IMR-90 (cell line): ENCODE measurements at regions not wholly inside any gene's neighbourhood (a gene's known extent, or its start where the extent isn't known, plus 50 kb on each side); places are given as distances from the start of the nearest gene placed in this dataset.

Source experiments
- ATAC-seq: fragments of 200-7000 bp; cut with Tn5 transposase; 2 replicates; pipeline ENCODE4 v1.9.1; 2020; ENCODE audit warnings: low read depth, mild to moderate bottlenecking, moderate library complexity
- BruUV-seq: library from RNA; stranded (reverse); fragments of 400-500 nt; replicated peaks from 2 replicates; lab custom pipeline; 2021; lab: Mats Ljungman, UMichigan
- CTCF ChIA-PET: fragments of 300-600 bp; formaldehyde crosslinking; extraction: SDS; loops from one replicate; lab custom pipeline; 2021; ENCODE audit warnings: antibody characterized with exemption; lab: Yijun Ruan, JAX
- POLR2A ChIA-PET: fragments of 300-600 bp; sonication (Branson Sonifier 250); formaldehyde crosslinking; loops from one replicate; lab custom pipeline; 2022; ENCODE audit warnings: antibody characterized with exemption; ENCODE audit not compliant: unreplicated experiment; lab: Charles Lee
- DNase-seq: peaks from one replicate; pipeline ENCODE4 v3.0.0; 2013
- H2AFZ ChIP-seq: replicated peaks from 2 replicates; pipeline ENCODE3; 2013; ENCODE audit warnings: low read length, mild to moderate bottlenecking; ENCODE audit not compliant: poor library complexity
- H2AK5ac ChIP-seq: 2 replicates; pipeline ENCODE4 v1.6.1; 2013; ENCODE audit warnings: low read depth, low read length, inconsistent platforms
- H2AK9ac ChIP-seq: replicated peaks from 2 replicates; pipeline ENCODE3; 2013; ENCODE audit warnings: mild to moderate bottlenecking, low read depth, low read length, moderate library complexity; ENCODE audit not compliant: poor library complexity
- H2BK120ac ChIP-seq: 2 replicates; pipeline ENCODE4 v1.6.1; 2013; ENCODE audit warnings: low read depth, low read length, inconsistent platforms
- H2BK15ac ChIP-seq: 3 replicates; pipeline ENCODE4 v1.6.1; 2013; ENCODE audit warnings: low read depth, low read length, inconsistent platforms
- H2BK20ac ChIP-seq: 2 replicates; pipeline ENCODE4 v1.6.1; 2013; ENCODE audit warnings: low read depth, mild to moderate bottlenecking, inconsistent platforms, low read length, moderate library complexity
- H2BK5ac ChIP-seq: 2 replicates; pipeline ENCODE4 v1.6.1; 2013; ENCODE audit warnings: mild to moderate bottlenecking, low read depth, low read length, inconsistent platforms; ENCODE audit not compliant: poor library complexity, severe bottlenecking
- H3K14ac ChIP-seq: replicated peaks from 2 replicates; pipeline ENCODE4 v1.6.1; 2013; ENCODE audit warnings: low read depth, low read length, inconsistent platforms
- H3K18ac ChIP-seq: 2 replicates; pipeline ENCODE4 v1.6.1; 2013; ENCODE audit warnings: low read depth, low read length, control low read depth
- H3K23ac ChIP-seq: 2 replicates; pipeline ENCODE4 v1.6.1; 2013; ENCODE audit warnings: low read depth, low read length, inconsistent platforms
- H3K27ac ChIP-seq: 2 replicates; pipeline ENCODE4 v1.5.1; 2013; ENCODE audit warnings: mild to moderate bottlenecking, control low read depth, low read length; ENCODE audit not compliant: insufficient read depth
- H3K27me3 ChIP-seq: 2 replicates; pipeline ENCODE4 v1.6.1; 2013; ENCODE audit warnings: low read length; ENCODE audit not compliant: control insufficient read depth, insufficient read depth
- H3K36me3 ChIP-seq: 2 replicates; pipeline ENCODE4 v1.6.1; 2013; ENCODE audit warnings: low read length, mixed read lengths; ENCODE audit not compliant: control insufficient read depth, insufficient read depth
- H3K4ac ChIP-seq: 2 replicates; pipeline ENCODE4 v1.6.1; 2013; ENCODE audit warnings: low read depth, low read length, inconsistent platforms
- H3K4me1 ChIP-seq: 2 replicates; pipeline ENCODE4 v1.6.1; 2013; ENCODE audit warnings: low read length, mixed read lengths; ENCODE audit not compliant: control insufficient read depth, insufficient read depth
- H3K4me2 ChIP-seq: 2 replicates; pipeline ENCODE4 v1.6.1; 2013; ENCODE audit warnings: low read depth, mild to moderate bottlenecking, control low read depth, low read length, moderate library complexity
- H3K4me3 ChIP-seq: 2 replicates; pipeline ENCODE4 v1.5.1; 2013; ENCODE audit warnings: low read depth, mild to moderate bottlenecking, control low read depth, low read length, moderate library complexity; ENCODE audit not compliant: insufficient read depth
- H3K56ac ChIP-seq: 2 replicates; pipeline ENCODE4 v1.6.1; 2013; ENCODE audit warnings: low read length, inconsistent platforms; ENCODE audit not compliant: insufficient read depth; ENCODE audit errors: extremely low read depth
- H3K79me1 ChIP-seq, 2 experiments: 2 replicates each; pipeline ENCODE4 v1.6.1; 2013; ENCODE audit warnings: low read length in 2 of 2, inconsistent platforms in 1 of 2, low read depth in 1 of 2
- H3K9ac ChIP-seq: 2 replicates; pipeline ENCODE4 v1.6.1; 2013; ENCODE audit warnings: low read depth, low read length, control low read depth
- H3K9me1 ChIP-seq: 2 replicates; pipeline ENCODE4 v1.6.1; 2013; ENCODE audit warnings: low read length, inconsistent platforms; ENCODE audit not compliant: insufficient read depth
- H3K9me3 ChIP-seq: 2 replicates; pipeline ENCODE4 v1.6.1; 2013; ENCODE audit warnings: low read length; ENCODE audit not compliant: control insufficient read depth, insufficient read depth
- H4K20me1 ChIP-seq: 2 replicates; pipeline ENCODE4 v1.6.1; 2013; ENCODE audit warnings: low read length, inconsistent platforms; ENCODE audit not compliant: insufficient read depth
- H4K5ac ChIP-seq: 2 replicates; pipeline ENCODE4 v1.6.1; 2013; ENCODE audit warnings: mild to moderate bottlenecking, low read depth, low read length, control low read depth
- H4K8ac ChIP-seq, 2 experiments: 2 replicates each; pipeline ENCODE4 v1.6.1; 2013; ENCODE audit warnings: low read depth in 2 of 2, low read length in 2 of 2, control low read depth in 1 of 2, inconsistent platforms in 1 of 2
- H4K91ac ChIP-seq: 2 replicates; pipeline ENCODE4 v1.6.1; 2013; ENCODE audit warnings: low read depth, low read length, inconsistent platforms; ENCODE audit not compliant: insufficient read depth
- BHLHE40 ChIP-seq: fragments of 150-350 bp; IDR thresholded peaks from 2 replicates; pipeline ENCODE4 v1.6.1; 2016; ENCODE audit warnings: mild to moderate bottlenecking, low read depth, low read length
- CEBPB ChIP-seq: IDR thresholded peaks from 2 replicates; pipeline ENCODE4 v1.6.1; 2012; ENCODE audit warnings: low read depth, low read length, improper control_type of control experiment
- FOS ChIP-seq: fragments of 150-350 bp; IDR thresholded peaks from 2 replicates; pipeline ENCODE4 v1.6.1; 2016; ENCODE audit warnings: low read depth, low read length
- MAFK ChIP-seq: IDR thresholded peaks from 2 replicates; pipeline ENCODE4 v1.6.1; 2012; ENCODE audit warnings: low read depth, low read length, improper control_type of control experiment
- MAZ ChIP-seq: IDR thresholded peaks from 2 replicates; pipeline ENCODE4 v1.6.1; 2012; ENCODE audit warnings: low read depth, mild to moderate bottlenecking, low read length, improper control_type of control experiment, moderate library complexity, borderline replicate concordance
- MXI1 ChIP-seq: IDR thresholded peaks from 2 replicates; pipeline ENCODE4 v1.6.1; 2012; ENCODE audit warnings: low read depth, mild to moderate bottlenecking, low read length, moderate library complexity, borderline replicate concordance
- NFE2L2 ChIP-seq: fragments of 150-350 bp; IDR thresholded peaks from 2 replicates; pipeline ENCODE4 v1.6.1; 2016; ENCODE audit warnings: low read depth, mild to moderate bottlenecking, low read length
- POLR2A ChIP-seq: IDR thresholded peaks from 2 replicates; pipeline ENCODE4 v1.6.1; 2012; ENCODE audit warnings: mild to moderate bottlenecking, low read depth, low read length
- RAD21 ChIP-seq: IDR thresholded peaks from 2 replicates; pipeline ENCODE4 v1.6.1; 2012; ENCODE audit warnings: low read length, improper control_type of control experiment
- SMC3 ChIP-seq: fragments of 150-350 bp; IDR thresholded peaks from 2 replicates; pipeline ENCODE4 v1.6.1; 2016; ENCODE audit warnings: low read depth, mild to moderate bottlenecking, antibody characterized with exemption, low read length, moderate library complexity
- WGBS, 2 experiments: methylation state at CpG; one replicate each; pipeline versions ENCODE4 v1.1.5 to v1.1.7; 2013; ENCODE audit warnings: missing lambda C conversion rate in 2 of 2; ENCODE audit not compliant: insufficient read length in 1 of 2; ENCODE audit errors: extremely low coverage in 2 of 2; 5-methylcytosine and 5-hydroxymethylcytosine counted together
- dilution Hi-C: fragments of 300-500 bp; cut with HindIII; formaldehyde crosslinking; loops from one replicate; pipeline ENCODE4 v1.14.3; 2018; ENCODE audit warnings: low sequenced_read_pairs; ENCODE audit not compliant: unreplicated experiment
- in situ Hi-C: fragments of 300-500 bp; cut with MboI; formaldehyde crosslinking; loops from 3 replicates; pipeline ENCODE4 v1.14.3; 2019; ENCODE audit warnings: low sequenced_read_pairs, inconsistent platforms, mixed read lengths
- intact Hi-C: fragments of 100-400 bp; cut with micrococcal nuclease; formaldehyde crosslinking; loops from 2 replicates; pipeline ENCODE4 v1.10.0; 2022
- TF ChIP-seq, protein P1 (sequence below): conservative IDR thresholded peaks from 2 replicates; pipeline ENCODE4 v1.5.1; 2012; ENCODE audit warnings: mild to moderate bottlenecking, low read depth, low read length, improper control_type of control experiment

DNA sequence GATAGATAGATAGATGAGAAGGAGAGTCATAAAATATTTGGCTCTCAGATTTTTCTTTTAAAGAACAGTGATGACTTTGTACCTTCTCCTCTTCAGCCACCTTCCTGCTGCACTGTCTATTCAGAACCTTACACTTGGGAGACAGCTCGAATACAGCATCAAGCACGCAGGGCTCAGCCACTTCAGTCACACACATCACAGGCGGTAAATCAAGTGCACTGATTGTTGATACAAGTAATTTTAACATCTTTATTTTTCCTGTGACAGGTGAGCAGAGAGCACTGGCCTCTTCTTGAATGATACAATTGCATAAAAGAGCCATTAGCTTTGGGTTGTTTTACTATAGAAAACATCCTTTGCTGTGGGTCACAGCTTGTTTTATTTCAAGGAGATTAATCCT is 1118.5 kb upstream of the EYS start:
- no CpG with 5 or more reads among the region's 3 CpGs for WGBS, 2 experiments

More for the DNA sequence above, 1118.5 kb upstream of the EYS start:
- H3K36me3 ChIP-seq: no peaks in the 10 kb centered on the region
- dilution Hi-C loops: no loop called here
- H3K4me2 ChIP-seq: no peak overlapping the region
- no peak for DNase-seq
- no peak overlapping the region for H4K8ac ChIP-seq
- no peak overlapping the region for H2AK5ac ChIP-seq
- TF ChIP-seq BHLHE40 (no peak), SMC3 (no peak), MAFK (no peak), NFE2L2 (no peak), CEBPB (no peak), MAZ (no peak), RAD21 (no peak), MXI1 (no peak), POLR2A (no peak), FOS (no peak)
- TF ChIP-seq, protein P1, sequence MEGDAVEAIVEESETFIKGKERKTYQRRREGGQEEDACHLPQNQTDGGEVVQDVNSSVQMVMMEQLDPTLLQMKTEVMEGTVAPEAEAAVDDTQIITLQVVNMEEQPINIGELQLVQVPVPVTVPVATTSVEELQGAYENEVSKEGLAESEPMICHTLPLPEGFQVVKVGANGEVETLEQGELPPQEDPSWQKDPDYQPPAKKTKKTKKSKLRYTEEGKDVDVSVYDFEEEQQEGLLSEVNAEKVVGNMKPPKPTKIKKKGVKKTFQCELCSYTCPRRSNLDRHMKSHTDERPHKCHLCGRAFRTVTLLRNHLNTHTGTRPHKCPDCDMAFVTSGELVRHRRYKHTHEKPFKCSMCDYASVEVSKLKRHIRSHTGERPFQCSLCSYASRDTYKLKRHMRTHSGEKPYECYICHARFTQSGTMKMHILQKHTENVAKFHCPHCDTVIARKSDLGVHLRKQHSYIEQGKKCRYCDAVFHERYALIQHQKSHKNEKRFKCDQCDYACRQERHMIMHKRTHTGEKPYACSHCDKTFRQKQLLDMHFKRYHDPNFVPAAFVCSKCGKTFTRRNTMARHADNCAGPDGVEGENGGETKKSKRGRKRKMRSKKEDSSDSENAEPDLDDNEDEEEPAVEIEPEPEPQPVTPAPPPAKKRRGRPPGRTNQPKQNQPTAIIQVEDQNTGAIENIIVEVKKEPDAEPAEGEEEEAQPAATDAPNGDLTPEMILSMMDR: no peak
- no peak overlapping the region for H2AFZ ChIP-seq
- no peak overlapping the region for H3K23ac ChIP-seq
- no peaks in the 10 kb centered on the region for H3K4me1 ChIP-seq
- H3K4me3 ChIP-seq: no peak overlapping the region
- H3K56ac ChIP-seq: no peak overlapping the region
- in situ Hi-C loops: no loop called here
- no peak overlapping the region for H2BK20ac ChIP-seq
- BruUV-seq: no TSS peak
- H2AK9ac ChIP-seq: no peak overlapping the region
- H3K18ac ChIP-seq: no peak overlapping the region
- H3K79me1 ChIP-seq: no peaks in the 10 kb centered on the region
- H3K27me3 ChIP-seq: no peaks in the 10 kb centered on the region
- intact Hi-C loops: no loop called here
- no peaks in the 10 kb centered on the region for H3K9me3 ChIP-seq
- no peak overlapping the region for H2BK120ac ChIP-seq
- H3K14ac ChIP-seq: no peak overlapping the region
- H3K9ac ChIP-seq: no peak overlapping the region
- ATAC-seq: no peak
- no peak overlapping the region for H3K27ac ChIP-seq
- H4K91ac ChIP-seq: no peak overlapping the region
- H4K20me1 ChIP-seq: no peaks in the 10 kb centered on the region
- H2BK5ac ChIP-seq: no peak overlapping the region
- no peak overlapping the region for H3K4ac ChIP-seq
- H4K5ac ChIP-seq: no peak overlapping the region
- ChIA-PET POLR2A (no interaction called here), CTCF (no interaction called here)
- H3K9me1 ChIP-seq: no peaks in the 10 kb centered on the region
- H2BK15ac ChIP-seq: no peak overlapping the region
